GM21360 (cell line): ENCODE measurements at regions not wholly inside any gene's neighbourhood (a gene's known extent, or its start where the extent isn't known, plus 50 kb on each side); places are given as distances from the start of the nearest gene placed in this dataset.

Source experiments
- ATAC-seq: cut with Tn5 transposase; IDR thresholded peaks from one replicate; pipeline ENCODE4 v1.9.1; 2021; ENCODE audit warnings: mild to moderate bottlenecking, moderate library complexity; ENCODE audit not compliant: unreplicated experiment

- peak; percentile 84 for ATAC-seq
Measured at GRCh38 chr12:46473634-46474329, 101.2 kb upstream of the SLC38A2 start.

GRCh38 chr12:46472893-46473633 lies 100.5 kb upstream of the SLC38A2 start:
- ATAC-seq, result no peak

GRCh38 chr12:46472144-46472705 lies 99.7 kb upstream of the SLC38A2 start:
- ATAC-seq, result no peak

GRCh38 chr12:46471404-46471803 lies 98.8 kb upstream of the SLC38A2 start:
- no peak for ATAC-seq

- ATAC-seq, result no peak
Measured at GRCh38 chr12:46470975-46471374, 98.4 kb upstream of the SLC38A2 start.

- no peak for ATAC-seq
Measured at GRCh38 chr12:46470036-46470627, 97.6 kb upstream of the SLC38A2 start.

- no peak for ATAC-seq
Measured at GRCh38 chr12:46468813-46469212, 96.2 kb upstream of the SLC38A2 start.

GRCh38 chr12:46468160-46468559 lies 95.6 kb upstream of the SLC38A2 start:
- ATAC-seq, result no peak

GRCh38 chr12:46465307-46465706 lies 92.7 kb upstream of the SLC38A2 start:
- no peak for ATAC-seq

GRCh38 chr12:46464863-46465262 lies 92.3 kb upstream of the SLC38A2 start:
- ATAC-seq, result no peak

- ATAC-seq, result no peak
Measured at GRCh38 chr12:46462641-46463355, 90.2 kb upstream of the SLC38A2 start.

GRCh38 chr12:46461907-46462640 lies 89.5 kb upstream of the SLC38A2 start:
- ATAC-seq, result no peak

- no peak for ATAC-seq
Measured at GRCh38 chr12:46461459-46461858, 88.9 kb upstream of the SLC38A2 start.

- ATAC-seq, result no peak
Measured at GRCh38 chr12:46460682-46461210, 88.2 kb upstream of the SLC38A2 start.

- ATAC-seq, result no peak
Measured at GRCh38 chr12:46459861-46460545, 87.4 kb upstream of the SLC38A2 start.

- no peak for ATAC-seq
Measured at GRCh38 chr12:46459111-46459510, 86.5 kb upstream of the SLC38A2 start.

- no peak for ATAC-seq
Measured at GRCh38 chr12:46458500-46459102, 86.0 kb upstream of the SLC38A2 start.

- ATAC-seq, result no peak
Measured at GRCh38 chr12:46457958-46458357, 85.4 kb upstream of the SLC38A2 start.
